CD4-positive, alpha-beta T cell (primary cell): ENCODE measurements at regions not wholly inside any gene's neighbourhood (a gene's known extent, or its start where the extent isn't known, plus 50 kb on each side); places are given as distances from the start of the nearest gene placed in this dataset.
"Not testable (repeated sequence)": the region's sequence is repeated elsewhere in the genome, so short reads cannot be mapped to it uniquely, and the experiment has no call there.

ENCODE experiments used
- ATAC-seq: fragments of 200-7000 bp; cut with Tn5 transposase; one replicate; pipeline ENCODE4 v1.10.0; 2022; ENCODE audit warnings: mild to moderate bottlenecking; ENCODE audit not compliant: poor library complexity
- CTCF ChIA-PET: fragments of 350-600 bp; sonication (Branson Sonifier 250); formaldehyde crosslinking; loops from one replicate; lab custom pipeline; 2021; ENCODE audit warnings: antibody characterized with exemption, inconsistent platforms; lab: Charles Lee
- POLR2A ChIA-PET: fragments of 350-600 bp; sonication (Branson Sonifier 250); formaldehyde crosslinking; loops from one replicate; lab custom pipeline; 2021; ENCODE audit warnings: antibody characterized with exemption, inconsistent platforms; lab: Charles Lee
- DNase-seq, 14 experiments: peaks; one replicate each; pipeline ENCODE4 v3.0.0-alpha.2; 2013 to 2020; ENCODE audit warnings: mixed read lengths in 2 of 14
- H3K27ac ChIP-seq, 2 donors: one replicate each; pipeline versions ENCODE4 v1.5.1 to v1.7.0; 2013; ENCODE audit warnings: low read length in 2 of 2, low read depth in 1 of 2, mild to moderate bottlenecking in 1 of 2
- H3K27me3 ChIP-seq, 2 experiments: 1 replicate in 1 of 2; 2 replicates in 1 of 2; pipeline versions ENCODE4 v1.6.1 to v1.7.0; 2013; ENCODE audit warnings: low read length in 2 of 2, control low read depth in 1 of 2, mild to moderate bottlenecking in 1 of 2, moderate library complexity in 1 of 2; ENCODE audit not compliant: insufficient read depth in 2 of 2, control insufficient read depth in 1 of 2
- H3K36me3 ChIP-seq: one replicate; pipeline ENCODE4 v1.6.1; 2013; ENCODE audit warnings: low read length, control low read depth; ENCODE audit not compliant: insufficient read depth
- H3K4me1 ChIP-seq: one replicate; pipeline ENCODE4 v1.6.1; 2013; ENCODE audit warnings: low read length, control low read depth; ENCODE audit not compliant: insufficient read depth
- H3K4me3 ChIP-seq: one replicate; pipeline ENCODE4 v1.5.1; 2013; ENCODE audit warnings: mild to moderate bottlenecking, low read length, moderate library complexity
- H3K9me3 ChIP-seq, 2 experiments: 1 replicate in 1 of 2; 2 replicates in 1 of 2; pipeline versions ENCODE4 v1.6.1 to v1.7.0; 2013; ENCODE audit warnings: low read length in 2 of 2, mild to moderate bottlenecking in 2 of 2, control low read depth in 1 of 2, moderate library complexity in 1 of 2; ENCODE audit not compliant: control insufficient read depth in 1 of 2, insufficient read depth in 1 of 2
- H3K27ac Mint-ChIP-seq: one replicate; pipeline ENCODE4 v1.8.0; 2020; ENCODE audit warnings: mixed read lengths
- H3K27me3 Mint-ChIP-seq: one replicate; pipeline ENCODE4 v1.8.0; 2021; ENCODE audit warnings: mixed read lengths
- H3K36me3 Mint-ChIP-seq: one replicate; pipeline ENCODE4 v1.8.0; 2021; ENCODE audit warnings: low read depth, mixed read lengths
- H3K4me1 Mint-ChIP-seq: one replicate; pipeline ENCODE4 v1.8.0; 2021; ENCODE audit warnings: low read depth, mixed read lengths
- H3K4me3 Mint-ChIP-seq: one replicate; pipeline ENCODE4 v1.8.0; 2020; ENCODE audit warnings: mild to moderate bottlenecking, mixed read lengths
- H3K9me3 Mint-ChIP-seq: one replicate; pipeline ENCODE4 v1.8.0; 2020; ENCODE audit warnings: mixed read lengths
- intact Hi-C, 2 experiments: fragments of 100-400 bp; cut with DNase I in 1 of 2; cut with micrococcal nuclease in 1 of 2; formaldehyde crosslinking; loops; one replicate each; pipeline versions ENCODE4 v1.15.1 to v1.9.0; 2023 to 2025; cut with DNase I, micrococcal nuclease

GRCh38 chr9:63912451-63912850 is 1372.6 kb downstream of the FOXD4L5 start:
- H3K9me3 ChIP-seq: peaks cover 5 to 10% of the 10 kb centered on the region in 2 experiments
- H3K4me1 ChIP-seq, DNase-seq, H3K27ac Mint-ChIP-seq, H3K27me3 ChIP-seq, H3K4me3 Mint-ChIP-seq, H3K27me3 Mint-ChIP-seq, H3K36me3 Mint-ChIP-seq, POLR2A ChIA-PET, H3K4me3 ChIP-seq, intact Hi-C loops, ATAC-seq, H3K9me3 Mint-ChIP-seq, H3K36me3 ChIP-seq, H3K4me1 Mint-ChIP-seq, CTCF ChIA-PET, H3K27ac ChIP-seq: not testable (repeated sequence)

- H3K9me3 ChIP-seq: peaks cover 5 to 10% of the 10 kb centered on the region in 2 experiments
- CTCF ChIA-PET, H3K36me3 ChIP-seq, H3K4me3 ChIP-seq, H3K27ac ChIP-seq, H3K27me3 ChIP-seq, POLR2A ChIA-PET, intact Hi-C loops, H3K36me3 Mint-ChIP-seq, H3K4me3 Mint-ChIP-seq, H3K4me1 Mint-ChIP-seq, H3K27me3 Mint-ChIP-seq, ATAC-seq, H3K27ac Mint-ChIP-seq, DNase-seq, H3K4me1 ChIP-seq: not testable (repeated sequence)
- peaks cover 12% of the 10 kb centered on the region for H3K9me3 Mint-ChIP-seq
These were observed 1375.9 kb downstream of the FOXD4L5 start for GRCh38 chr9:63909076-63909475.

- H3K27me3 ChIP-seq, H3K36me3 Mint-ChIP-seq, POLR2A ChIA-PET, H3K4me1 Mint-ChIP-seq, H3K4me3 Mint-ChIP-seq, H3K36me3 ChIP-seq, H3K9me3 Mint-ChIP-seq, ATAC-seq, H3K4me1 ChIP-seq, CTCF ChIA-PET, H3K4me3 ChIP-seq, H3K27ac ChIP-seq, intact Hi-C loops, DNase-seq, H3K27me3 Mint-ChIP-seq, H3K27ac Mint-ChIP-seq: not testable (repeated sequence)
- peaks cover 0 to 14% of the 10 kb centered on the region in 2 experiments for H3K9me3 ChIP-seq
These were observed 1385.3 kb downstream of the FOXD4L5 start for GRCh38 chr9:63899637-63900190.

DNA sequence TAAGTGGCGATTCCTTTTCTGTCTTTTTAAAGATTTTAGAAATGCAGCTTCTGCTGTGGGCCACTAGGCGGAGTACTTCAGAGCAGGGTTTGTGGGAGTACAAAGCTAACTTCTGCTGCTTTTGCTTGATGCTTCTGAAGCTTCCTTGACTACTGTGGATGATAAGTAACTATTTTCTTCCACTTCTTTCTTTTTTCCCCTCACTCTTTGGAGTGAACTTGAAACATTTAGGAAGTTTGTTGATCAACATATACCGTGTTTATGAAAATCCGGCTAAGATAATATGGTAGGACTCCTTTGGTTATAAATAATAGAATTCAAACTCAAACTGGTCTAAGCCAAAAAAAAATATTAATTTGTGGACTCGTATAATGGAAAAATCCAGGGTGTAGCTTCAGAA is 1403.6 kb downstream of the FOXD4L5 start:
- H3K4me3 Mint-ChIP-seq, H3K27ac Mint-ChIP-seq, H3K27ac ChIP-seq, H3K36me3 ChIP-seq, H3K36me3 Mint-ChIP-seq, H3K27me3 Mint-ChIP-seq, DNase-seq, H3K9me3 Mint-ChIP-seq, ATAC-seq, H3K9me3 ChIP-seq, CTCF ChIA-PET, POLR2A ChIA-PET, intact Hi-C loops, H3K27me3 ChIP-seq, H3K4me3 ChIP-seq, H3K4me1 Mint-ChIP-seq, H3K4me1 ChIP-seq: not testable (repeated sequence)

DNA sequence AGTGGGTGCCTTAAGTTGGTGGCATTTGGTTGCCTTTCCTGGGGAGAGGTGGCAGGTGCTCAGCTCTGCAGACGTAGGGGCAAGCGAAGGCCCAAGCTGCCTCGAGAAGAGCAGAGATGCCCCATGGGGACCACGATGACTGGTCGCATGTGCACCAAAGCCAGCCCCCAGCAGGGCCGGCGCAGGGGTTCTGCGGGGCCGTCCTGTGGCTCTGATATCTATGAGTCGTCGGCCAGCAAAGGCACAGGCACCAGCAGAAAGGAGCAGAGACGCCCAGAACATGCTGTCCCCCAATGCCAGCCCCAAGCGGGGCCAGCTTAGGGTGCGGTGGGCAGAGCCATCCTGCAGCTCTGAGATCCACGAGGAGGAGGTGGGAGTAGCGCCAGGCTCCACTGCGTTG is 1408.6 kb downstream of the FOXD4L5 start:
- H3K36me3 ChIP-seq, H3K4me1 ChIP-seq, POLR2A ChIA-PET, H3K4me3 Mint-ChIP-seq, H3K27ac ChIP-seq, H3K27ac Mint-ChIP-seq, H3K27me3 Mint-ChIP-seq, CTCF ChIA-PET, H3K27me3 ChIP-seq, H3K9me3 ChIP-seq, intact Hi-C loops, H3K9me3 Mint-ChIP-seq, H3K36me3 Mint-ChIP-seq, H3K4me3 ChIP-seq, H3K4me1 Mint-ChIP-seq, ATAC-seq, DNase-seq: not testable (repeated sequence)
